GM21360 (cell line): ENCODE measurements at regions not wholly inside any gene's neighbourhood (a gene's known extent, or its start where the extent isn't known, plus 50 kb on each side); places are given as distances from the start of the nearest gene placed in this dataset.

Experiments used
- ATAC-seq: cut with Tn5 transposase; IDR thresholded peaks from one replicate; pipeline ENCODE4 v1.9.1; 2021; ENCODE audit warnings: mild to moderate bottlenecking, moderate library complexity; ENCODE audit not compliant: unreplicated experiment

DNA sequence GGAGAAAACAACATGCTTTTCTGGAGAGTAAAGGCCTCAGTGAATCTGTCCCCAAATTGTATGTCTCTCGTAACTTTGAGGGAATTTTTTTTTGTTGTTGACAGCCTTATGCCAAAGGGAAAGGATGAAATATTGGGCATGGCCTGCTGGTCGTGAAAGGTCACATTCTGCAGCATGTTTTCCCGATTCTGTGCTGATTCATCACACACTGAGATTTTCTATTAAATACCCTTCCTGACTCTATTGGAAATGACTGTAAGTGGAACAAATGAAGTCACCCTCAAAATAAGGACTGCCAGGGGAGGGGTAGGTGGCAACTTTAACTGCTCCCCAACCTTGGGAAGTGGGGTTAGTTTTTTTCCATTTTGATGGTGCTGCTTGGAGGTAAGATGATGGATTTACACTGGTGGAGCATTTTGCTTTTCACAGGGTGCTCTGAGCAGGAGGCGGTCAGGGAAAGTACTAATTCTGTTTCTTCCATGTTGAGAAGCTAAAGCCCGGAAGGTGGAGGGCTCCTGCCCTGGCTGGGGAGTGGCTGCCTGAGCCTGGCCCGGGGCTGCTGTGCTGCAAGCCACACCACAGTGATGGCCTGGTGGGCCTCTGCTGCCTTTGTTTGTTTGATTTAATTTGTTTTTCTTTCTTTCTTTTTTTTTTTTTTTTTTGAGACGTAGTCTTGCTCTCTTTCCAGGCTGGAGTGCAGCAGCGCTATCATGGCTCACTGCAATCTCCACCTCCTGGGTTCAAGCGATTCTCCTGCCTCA, 116.8 kb upstream of the SPATA13 start:
- no peak for ATAC-seq

DNA sequence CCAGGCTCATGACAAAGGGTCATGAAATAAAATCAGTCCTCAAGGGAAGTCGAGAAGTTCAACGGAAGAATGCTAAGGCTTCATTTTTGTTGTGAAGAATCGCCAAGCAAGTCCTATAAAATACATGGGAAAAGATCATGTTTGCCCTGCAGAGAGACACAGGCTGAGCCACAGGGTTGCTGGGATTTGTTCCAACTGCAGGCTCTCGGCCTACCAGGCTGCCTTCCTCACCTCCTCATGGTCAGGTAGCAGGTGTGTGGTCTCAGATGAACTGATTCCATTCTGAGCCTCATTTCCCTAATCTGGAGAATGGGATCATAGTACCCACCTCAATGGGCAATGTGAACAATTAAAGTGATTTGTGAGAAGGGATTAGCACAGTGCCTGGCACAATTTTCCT, 114.9 kb upstream of the SPATA13 start:
- no peak for ATAC-seq

DNA sequence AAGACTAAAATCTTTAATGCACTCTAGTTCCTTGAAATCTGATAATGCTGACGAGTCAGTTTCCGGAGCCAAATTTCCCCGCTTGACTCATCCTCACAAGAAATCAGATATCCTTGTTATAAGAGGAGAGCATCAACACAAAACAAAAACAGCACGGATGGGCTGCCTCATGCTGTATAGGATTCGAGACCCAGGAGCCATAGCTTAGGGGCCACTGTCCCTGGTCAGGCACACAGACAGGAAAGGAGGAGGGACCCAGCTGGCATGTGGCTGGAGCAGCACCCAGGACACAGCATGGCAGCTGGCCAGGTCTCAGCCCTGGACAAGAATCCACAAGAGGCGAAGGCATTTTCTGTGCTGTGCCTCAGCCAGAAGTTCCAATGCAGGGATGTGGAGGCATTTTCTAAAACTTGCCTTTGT, 110.2 kb upstream of the SPATA13 start:
- no peak for ATAC-seq

DNA sequence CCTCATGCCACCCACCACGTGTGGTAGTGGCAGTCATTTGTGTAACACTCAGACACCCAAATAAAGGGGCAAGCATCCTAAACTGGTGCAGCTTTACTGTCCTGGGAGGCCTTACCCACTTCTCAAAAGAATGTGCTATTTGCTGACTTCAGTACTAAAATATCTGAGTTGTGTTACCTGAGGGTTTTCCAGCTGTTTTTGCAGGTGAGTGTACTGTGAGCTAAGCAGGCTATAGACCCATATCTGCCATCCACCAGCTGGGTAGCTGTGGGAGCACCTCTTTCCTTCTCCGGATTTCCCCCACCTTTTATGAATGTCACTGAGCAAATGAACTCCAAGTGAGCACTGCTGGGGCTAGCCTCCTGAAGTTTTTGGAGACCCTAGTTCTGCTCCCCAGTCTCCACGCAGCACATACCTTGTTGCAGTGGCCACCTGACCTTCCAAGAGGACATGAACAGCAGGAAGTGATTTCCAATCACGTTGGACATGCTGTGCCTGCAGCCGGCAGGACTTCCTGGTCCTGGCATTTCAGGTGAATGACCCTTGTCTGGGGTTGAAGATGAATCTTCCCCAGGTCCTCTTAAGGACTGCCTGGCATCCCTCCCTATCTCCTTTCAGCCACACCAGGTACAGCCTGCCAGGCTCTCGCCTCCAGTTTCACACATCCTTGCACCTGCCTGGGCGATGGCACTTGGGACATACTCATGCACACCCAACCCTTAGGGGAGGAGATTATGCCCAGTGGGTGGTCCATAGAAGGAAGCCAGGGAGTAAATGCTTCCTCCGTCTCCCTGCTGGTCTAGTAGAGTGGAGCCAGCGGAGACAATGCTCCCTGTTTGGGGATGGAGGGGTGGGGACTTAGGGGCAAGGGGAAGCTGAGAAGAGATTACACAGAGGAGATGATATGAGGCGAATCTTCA, 109.5 kb upstream of the SPATA13 start:
- ATAC-seq = no peak

DNA sequence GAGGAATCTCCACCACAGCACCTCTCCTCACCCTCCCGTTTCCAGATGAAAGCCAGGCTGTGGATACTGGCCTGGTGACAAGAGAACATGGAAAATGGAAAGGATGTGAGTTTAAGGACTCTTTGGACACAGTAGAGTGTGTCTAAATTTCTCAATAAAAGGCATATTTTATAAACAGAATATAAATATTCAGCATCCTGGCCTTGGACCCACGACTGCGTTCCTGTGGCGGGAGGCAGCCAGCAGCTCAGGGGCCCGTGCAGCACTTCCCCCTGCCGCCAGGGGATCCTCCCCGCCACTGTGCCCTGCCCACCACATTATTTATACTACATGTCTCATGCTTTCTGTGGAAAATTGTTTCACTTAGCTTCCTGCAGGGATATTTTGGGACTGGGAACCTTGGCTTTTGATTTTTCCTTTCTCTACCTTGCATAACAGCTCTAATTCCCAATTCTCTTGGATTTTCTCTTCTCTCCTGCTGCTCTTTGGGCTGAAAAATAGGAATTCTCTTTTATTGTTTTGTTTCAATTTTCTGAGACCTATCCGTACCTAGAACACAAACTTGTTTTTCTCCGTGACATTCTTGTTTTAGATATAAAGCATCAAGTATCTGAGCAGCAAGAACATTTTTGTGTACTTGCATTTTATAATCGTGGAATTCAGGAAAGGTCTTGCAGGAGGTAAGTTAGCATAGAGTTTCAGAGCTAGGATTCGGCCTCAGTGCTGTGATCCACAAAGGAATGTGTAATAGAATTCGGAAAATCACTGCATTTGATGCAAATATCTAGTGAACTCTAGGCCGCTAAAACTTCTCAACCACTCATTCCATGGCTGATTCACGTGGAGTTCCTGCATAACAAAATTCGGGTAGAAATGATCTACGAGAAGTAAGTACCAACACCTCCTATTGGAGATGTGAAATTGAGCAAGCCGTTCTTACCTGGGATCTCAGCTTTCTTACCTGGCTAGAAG, 107.7 kb upstream of the SPATA13 start:
- ATAC-seq = no peak

DNA sequence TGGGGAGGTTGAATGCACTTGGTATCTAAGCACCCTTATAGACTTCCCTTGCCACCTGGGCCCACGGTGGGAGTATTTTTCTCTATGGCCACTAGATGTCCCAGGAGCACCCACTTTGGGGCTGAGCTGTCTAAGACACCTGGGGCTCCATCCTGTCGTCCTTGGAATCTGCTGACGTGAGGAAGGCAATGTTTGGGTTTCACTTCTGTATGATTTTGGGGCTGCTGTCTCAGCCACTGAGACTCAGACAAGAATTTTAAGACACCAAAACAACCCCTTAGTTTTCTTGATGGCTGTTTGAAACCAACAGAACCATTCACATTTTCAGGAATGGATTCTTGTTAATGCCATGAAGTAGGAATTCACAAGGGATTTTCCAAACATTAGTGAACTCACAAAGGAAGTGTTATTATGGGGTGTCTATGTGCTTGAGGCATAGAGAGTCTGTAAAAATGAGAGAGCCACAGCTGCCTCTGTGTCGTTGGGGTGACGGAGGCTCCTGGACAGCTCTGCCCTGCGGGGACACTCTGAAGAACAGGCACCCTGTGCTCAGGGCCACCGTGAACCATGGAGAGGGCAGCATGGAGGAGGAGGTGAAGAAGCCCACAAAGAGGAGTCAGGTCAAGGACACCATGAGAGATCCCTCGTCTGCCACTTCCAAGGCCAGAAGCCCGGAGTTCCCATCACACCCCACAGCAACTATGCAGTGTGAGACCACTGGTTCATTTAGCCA, 106.8 kb upstream of the SPATA13 start:
- ATAC-seq = peak; percentile 75

DNA sequence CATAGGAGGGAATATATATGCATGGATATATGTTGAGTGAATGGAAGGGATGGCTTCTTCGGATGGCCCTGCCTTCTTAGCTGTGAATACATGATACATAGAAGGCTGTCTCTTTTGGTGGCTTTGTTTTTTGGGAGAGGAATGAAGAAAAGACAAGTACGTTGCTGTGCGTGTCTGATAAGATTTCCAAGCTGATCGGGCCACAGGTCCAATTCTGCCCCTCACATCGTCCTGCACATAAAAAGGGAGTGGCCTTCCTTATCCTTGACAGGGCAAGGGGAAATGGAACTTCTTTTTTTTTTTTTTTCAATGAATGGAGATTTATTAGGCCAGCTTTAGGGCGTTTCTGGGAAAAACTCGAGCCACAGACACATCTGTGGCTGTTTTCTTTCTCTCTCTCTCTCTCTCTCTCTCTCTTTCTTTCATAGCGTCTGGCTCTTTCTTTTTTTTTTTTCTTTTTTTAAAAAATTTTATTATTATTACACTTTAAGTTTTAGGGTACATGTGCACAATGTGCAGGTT, 103.8 kb upstream of the SPATA13 start:
- ATAC-seq = no peak

DNA sequence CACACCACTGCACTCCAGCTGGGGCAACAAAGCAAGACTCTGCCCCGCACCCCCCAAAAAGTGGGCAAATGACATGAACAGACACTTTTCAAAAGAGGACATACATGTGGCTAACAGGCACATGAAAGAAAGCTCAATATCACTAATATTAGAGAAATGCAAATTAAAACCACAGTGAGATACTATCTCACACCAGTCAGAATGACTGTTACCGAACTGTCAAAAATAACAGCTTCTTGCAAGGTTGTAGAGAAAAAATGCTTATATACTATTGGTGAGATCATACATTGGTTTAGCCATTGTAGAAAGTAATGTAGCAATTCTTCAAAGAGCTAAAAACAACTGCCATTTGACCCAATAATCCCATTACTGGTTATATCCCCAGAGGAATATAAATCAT, 99.5 kb upstream of the SPATA13 start:
- ATAC-seq = no peak

DNA sequence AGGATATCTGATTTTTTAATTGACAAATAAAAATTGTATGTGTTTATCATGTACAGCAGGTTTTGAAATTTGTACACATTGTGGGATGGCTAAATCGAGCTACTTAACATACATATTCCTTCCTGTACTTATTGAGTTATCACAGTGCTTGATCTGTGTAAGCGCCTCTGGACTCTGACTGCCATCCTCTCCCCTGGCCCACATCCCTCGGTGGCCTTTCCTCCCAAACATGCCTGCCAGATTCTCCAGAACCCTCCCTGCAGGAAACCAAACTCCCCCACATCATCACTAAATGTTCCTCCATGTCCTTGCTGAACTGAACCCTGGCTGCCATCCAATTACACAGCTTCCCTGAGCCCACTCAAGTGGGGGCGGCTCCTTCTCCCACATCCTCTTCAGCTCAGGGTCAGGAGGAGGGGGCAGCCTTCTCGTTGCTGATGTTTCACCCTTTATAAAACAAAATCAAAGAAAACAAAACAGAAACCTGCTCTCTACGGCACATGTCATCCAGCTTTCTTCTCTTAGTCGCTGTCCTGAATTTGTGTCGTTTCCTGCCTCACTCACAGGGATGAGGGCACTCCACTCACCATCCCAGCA, 97.1 kb upstream of the SPATA13 start:
- ATAC-seq = no peak

DNA sequence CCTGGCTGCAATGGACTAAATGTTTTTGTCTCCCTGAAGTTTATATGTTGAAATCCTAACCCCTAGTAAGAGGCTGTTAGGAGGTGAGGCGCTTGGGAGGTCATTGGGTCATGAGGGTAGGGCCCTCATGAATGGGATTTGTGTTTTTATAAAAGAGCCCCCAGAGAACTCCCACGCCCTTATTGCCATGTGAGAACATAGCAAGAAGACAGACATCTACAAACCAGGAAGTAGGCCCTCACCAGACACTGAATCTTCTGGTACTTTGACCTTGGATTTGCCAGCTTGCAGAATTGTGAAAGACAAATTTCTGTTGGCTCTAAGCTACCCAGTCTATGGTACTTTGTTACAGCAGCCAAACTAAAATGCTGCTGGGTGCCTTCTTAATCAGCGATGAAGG, 96.1 kb upstream of the SPATA13 start:
- no peak for ATAC-seq

DNA sequence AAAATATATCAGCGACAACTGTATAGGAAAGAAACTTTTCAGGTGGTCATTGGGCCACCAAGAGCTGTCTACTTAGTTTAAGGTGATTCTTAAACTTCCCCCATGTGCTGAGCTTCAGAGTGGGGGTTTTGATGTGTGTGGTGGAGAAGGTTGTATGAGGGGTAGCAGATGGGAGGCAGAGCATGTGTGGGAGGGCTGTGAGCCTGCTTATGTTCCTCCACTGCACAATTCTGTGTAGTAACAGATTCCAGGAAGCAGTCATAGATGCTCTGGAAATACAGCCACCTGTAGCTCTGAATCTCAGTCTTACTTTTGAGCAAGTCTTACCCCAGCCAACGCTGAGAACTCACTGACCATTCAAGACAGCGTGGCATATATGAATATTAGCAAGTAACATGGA, 95.3 kb upstream of the SPATA13 start:
- no peak for ATAC-seq

DNA sequence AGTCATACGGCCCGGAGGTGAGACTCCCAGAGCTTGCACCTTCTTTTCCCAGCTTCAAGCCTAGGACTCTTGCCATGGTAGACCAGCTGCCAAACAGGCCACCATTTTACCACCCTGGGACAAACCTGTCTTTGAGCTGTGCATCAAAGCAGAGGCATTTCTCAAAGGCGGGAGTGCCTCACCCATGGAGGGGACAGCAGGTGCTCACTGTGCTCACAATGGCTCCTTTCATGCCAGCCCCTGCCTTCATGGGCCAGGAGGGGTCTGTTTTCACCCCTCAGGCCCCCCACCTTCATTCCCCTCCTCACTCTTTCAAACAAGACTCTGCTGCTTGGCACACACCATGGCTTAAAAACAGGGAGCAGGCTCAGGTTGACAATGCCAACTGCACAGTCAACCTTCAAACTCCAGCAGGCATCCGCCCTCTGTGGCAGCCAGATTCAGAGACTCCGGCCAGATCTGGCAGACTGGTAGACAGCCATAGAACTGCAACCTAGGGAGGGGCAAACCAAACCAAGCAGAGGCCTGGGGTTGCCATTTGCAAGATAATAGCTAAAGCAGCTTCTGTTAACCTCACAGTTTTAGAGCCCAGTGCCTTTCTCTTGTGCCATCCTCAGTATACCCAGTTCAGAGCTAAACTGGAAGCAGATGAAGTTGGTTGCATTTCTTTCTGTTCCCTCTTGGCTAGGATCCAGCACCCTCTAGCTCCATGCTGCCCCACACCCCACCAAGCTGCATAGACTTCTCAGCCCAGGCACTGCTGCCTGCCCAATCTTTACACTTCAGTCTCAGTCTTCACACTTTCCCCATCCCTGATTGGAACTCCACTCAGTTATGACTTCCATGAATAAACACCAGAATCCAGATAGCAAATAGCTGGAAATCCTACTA, 93.9 kb upstream of the SPATA13 start:
- ATAC-seq = no peak

DNA sequence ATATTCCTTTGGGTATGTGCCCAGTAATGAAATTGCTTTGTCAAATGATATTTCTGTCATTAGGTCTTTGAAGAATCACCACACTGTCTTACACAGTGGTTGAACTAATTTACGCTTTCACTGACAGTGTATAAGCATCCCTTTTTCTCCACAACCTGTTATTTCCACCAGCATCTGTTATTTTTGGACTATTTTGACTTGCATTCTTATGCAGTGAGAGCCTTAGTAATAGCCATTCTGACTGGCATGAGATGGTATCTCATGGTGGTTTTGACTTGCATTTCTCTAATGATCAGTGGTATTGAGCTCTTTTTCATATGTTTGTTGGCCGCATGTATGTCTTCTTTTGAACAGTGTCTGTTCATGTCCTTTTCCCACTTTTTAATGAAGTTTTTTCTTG, 92.0 kb upstream of the SPATA13 start:
- no peak for ATAC-seq

DNA sequence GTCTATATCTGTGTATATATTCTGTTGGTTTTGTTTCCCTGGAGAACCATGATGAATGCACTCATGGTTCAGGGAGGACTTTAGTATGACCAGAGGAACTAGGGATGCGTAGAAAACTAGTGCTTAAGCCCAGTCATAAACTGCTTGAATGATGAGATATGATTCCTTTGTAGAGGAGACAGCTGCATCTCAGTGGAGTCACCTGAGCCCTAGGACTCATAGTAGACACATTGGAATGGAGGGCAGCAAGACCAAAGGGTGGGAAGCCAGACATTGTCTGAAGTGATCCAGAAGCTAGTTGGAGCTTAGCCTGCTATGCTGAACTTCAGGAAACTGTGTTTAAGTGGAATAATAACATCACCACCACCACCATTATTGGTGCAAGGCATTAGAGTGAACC, 89.5 kb upstream of the SPATA13 start:
- ATAC-seq = no peak

DNA sequence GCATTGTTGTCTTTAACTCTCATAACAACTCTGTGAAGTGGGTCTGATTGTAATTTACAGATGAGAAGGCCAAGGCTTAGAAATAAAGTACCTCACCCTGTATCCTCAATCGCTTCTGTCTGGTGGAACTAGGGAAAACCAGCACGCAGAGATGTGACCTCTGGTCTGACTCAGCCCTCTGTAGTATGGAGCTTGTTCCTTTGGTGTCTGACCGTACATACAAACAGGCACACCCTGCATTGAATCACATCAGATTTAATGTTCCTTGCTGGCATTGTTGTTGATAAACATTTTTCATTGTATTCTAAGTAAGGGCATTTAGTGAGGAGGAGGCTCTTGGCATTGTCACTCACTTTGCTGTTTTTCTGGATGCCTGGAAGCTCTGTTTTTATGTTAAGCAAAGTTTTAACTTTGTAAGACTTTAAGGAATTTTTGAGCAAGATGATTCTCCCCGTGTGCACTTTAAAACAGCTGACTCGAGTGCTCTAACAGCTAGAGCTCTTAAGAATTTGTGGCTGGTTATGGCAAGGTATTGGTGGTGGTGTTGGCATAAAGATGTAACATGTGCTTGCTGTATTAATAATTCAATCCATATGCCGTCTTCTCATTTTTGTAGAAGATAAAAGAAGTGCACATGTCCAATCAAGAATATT, 89.0 kb upstream of the SPATA13 start:
- ATAC-seq = no peak

DNA sequence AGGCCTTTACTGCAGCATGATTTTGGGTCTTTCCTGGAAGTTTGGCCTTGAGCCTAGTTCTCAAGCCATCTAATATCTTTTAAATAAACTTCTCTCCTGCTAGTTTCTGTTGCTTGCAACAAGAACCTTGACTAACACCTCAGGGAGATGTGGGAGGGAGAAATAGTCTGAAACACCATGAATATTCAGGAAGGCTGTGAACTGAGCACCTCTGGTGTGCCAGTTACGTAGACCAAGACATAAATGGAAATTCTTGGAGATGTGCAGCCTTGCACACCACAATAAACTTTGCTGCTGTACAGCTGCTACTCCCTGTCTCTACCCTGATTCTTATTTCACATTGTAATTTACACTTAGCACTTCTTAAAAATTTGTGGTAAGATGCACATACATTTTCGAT, 86.9 kb upstream of the SPATA13 start:
- ATAC-seq = no peak

DNA sequence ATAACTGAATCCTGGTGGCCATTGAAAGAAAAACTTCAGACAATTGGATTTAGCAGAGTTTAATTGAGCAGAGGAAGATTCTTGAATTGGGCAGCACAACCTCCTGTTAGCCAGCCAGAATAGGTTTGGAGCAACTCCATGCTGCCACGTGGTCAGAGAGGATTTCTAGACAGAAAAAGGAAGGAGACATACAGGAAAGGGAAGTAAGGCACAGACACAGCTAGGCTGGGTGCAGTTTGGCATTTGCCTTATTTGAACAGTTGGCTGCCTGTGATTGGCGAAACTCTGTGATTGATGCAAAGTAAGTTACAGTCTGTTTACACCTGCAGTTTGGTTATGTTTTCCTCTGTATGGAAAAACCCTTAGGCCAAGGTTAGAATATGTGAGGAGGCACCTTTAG, 85.8 kb upstream of the SPATA13 start:
- ATAC-seq = no peak
